NCI-H2029 (cell line): ENCODE measurements at regions not wholly inside any gene's neighbourhood (a gene's known extent, or its start where the extent isn't known, plus 50 kb on each side); places are given as distances from the start of the nearest gene placed in this dataset.
A peak's percentile ranks its signal among the peaks of the same experiment; 100 is the strongest.

Source experiments
- DNase-seq: peaks from one replicate; lab custom pipeline; 2025; lab: John Stamatoyannopoulos, UW

DNA sequence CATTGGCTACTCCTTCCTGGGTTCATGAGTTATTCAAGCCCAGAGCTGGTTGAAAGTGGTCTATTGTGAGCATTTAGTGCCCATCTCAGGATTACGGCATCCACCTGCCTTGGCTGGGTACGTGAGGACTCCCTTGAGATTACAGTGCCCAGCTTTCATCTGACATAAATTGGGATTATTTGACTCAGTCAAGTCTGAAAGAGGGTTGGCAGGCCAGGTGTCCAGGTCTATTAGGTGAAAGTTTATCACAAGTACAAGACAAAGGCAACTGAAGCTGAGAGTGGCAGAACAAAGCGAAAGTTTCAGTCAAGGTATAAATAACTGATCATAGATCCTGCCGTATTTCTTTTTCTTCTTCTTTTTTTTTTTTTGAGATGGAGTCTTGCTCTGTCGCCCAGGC, 84.6 kb upstream of the ATF7IP start:
- no peak for DNase-seq

DNA sequence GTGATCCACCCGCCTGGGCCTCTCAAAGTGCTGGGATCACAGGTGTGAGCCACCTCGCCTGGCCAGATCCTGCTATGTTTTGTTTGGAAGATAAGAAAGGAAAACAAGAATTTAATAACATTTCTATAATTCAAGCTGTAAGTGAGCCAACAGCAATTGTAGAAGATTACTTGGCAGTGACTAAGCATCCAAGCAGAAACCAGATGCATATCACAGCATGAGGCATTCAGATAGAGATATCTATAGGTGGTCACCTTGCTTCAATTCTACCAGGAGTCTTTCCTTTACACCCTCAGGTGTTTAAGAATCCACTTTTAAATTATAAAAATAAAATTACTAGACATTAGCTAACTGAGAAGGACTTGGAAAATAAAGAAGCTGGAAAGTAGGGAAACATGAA, 83.9 kb upstream of the ATF7IP start:
- no peak for DNase-seq

DNA sequence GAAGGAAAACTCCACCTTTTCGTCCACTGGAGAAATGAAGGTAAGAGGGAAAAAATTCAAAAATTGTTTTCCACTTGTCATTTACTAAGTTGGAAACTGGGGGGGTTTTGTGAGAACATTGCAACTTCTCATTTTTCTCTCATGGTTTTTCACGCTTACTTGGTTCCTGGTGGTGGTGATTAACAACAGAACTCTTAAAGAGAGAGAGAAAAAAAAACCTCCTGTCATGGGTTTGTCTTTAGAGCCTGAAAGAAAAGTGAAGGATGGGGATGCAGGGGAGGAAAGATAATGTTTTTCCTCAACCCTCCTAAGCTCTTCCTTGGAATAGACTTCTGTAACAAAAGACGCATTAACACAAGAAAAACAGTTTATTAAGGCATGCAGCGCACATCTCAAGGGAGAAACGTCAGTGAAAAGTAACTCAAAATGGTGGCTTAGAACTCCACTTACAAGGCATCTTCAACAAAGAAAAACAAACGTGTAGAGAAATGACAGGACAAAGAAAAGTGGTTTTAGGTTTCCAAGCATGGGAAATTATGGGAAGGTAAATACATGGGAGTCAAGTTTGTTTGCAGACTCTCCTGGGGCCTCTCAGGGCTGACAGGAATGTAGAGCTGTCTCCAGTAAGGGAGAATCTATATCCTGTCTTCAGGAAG, 81.9 kb upstream of the ATF7IP start:
- DNase-seq: peak; percentile 75

GRCh38 chr12:14284184-14284722, 81.2 kb upstream of the ATF7IP start:
- DNase-seq: no peak

- DNase-seq: no peak
These were observed 75.9 kb upstream of the ATF7IP start for GRCh38 chr12:14289601-14290000.

DNA sequence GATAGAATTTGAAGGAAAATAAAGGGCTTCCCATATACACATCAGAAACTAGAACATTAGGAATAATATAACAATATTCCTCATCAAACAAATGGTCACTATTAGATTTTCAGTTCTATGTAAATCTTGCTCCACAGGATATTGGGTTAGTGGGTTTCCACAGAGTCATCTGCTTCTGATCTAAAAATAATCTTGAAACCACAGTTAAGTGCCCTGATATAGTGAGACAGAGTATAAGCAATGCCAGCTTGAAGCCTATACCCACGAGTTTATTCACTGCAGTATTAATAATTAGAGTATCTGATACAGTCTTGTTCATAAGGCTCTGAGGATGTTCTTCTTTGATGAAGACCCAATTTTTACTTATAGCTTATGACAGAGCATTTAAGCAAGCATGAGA, 74.5 kb upstream of the ATF7IP start:
- DNase-seq: no peak

DNA sequence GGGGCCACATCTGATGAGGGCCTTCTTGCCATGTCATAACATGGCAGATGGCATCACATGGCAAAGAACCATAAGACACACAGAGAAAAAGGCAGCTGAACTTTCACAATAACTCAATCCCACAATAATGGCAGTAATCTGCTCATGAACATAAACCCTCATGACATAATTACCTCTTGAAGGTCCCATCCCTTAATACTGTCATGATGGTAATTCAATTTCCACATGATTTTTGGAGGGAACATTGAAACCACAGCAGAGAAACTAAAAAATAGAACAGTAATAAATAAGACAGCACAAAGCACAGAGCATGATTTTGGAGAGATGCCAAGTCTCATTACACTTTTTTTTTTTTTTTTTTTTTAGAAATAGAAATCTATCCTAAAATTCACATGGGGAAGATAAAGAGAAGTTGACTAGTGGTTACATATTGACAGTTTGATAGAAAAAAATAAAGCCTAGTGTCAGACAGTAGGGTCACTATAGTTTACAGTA, 61.8 kb upstream of the ATF7IP start:
- no peak for DNase-seq

GRCh38 chr12:14307004-14307403, 58.5 kb upstream of the ATF7IP start:
- no peak for DNase-seq

- no peak for DNase-seq
These were observed 57.0 kb upstream of the ATF7IP start for GRCh38 chr12:14308516-14308915.

GRCh38 chr12:14310866-14311265, 54.6 kb upstream of the ATF7IP start:
- no peak for DNase-seq

DNA sequence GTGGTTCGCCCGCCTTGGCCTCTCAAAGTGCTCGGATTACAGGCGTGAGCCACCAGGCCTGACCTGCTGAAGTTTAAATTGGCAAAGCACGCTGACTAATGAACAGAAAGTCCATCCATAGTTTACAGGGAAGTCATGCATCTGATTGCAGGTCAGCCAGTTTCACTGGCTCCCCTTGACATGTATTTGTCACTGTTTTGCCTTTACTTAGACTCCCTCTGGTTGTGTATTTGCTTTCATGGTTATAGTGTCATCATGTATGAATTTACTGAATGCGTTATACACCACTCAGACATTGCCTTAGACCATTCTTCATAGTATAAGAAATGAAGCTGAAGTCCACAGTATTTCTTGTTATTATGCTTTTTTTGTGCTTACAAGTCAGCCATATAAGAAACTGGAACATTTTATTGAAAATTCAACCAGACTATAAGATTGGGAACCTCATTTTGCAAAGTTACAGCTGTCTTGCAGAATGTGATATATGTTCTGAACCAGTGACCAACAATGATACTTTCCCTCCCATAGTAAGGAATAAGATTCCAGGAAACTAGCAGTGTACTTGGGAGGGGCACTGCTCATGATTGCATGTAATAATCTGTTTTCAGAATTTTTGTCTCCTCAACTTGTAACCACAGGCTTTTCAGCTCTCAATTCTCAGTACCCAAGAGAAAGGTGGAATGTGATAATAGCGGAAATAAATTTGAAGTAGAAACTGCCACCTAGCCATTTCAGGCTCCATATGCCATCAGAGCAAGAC, 51.9 kb upstream of the ATF7IP start:
- no peak for DNase-seq

- DNase-seq: no peak
These were observed 50.7 kb upstream of the ATF7IP start for GRCh38 chr12:14314801-14315200.

DNA sequence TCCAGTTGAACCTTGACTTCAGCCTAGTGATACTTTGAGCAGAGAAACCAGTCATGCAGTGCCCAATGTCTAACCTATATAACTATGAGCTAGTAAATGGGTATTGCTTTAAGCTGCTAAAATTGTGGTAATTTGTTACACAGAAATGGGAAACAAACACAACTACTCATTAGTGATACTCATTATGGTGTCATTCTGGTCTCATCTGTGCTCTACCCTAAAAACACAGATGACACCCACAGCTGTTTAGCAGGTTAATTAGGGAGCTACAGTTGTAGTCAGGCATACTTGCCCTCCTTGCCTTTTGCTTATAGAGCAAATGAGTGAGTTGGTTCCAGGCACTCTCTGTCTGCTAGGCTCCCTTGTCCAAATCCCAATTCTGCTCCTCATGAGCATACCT, 50.0 kb upstream of the ATF7IP start:
- DNase-seq: no peak
